A549 (cell line): ENCODE measurements at regions not wholly inside any gene's neighbourhood (a gene's known extent, or its start where the extent isn't known, plus 50 kb on each side); places are given as distances from the start of the nearest gene placed in this dataset.

Source experiments
- BHLHE40 ChIP-seq: IDR thresholded peaks from 2 replicates; pipeline ENCODE4 v1.6.1; 2012; ENCODE audit warnings: low read depth, low read length, inconsistent platforms
- CBX8 ChIP-seq: fragments of 200-600 bp; sonication (generic); IDR thresholded peaks from 2 replicates; pipeline ENCODE4 v1.6.1; 2016
- EHMT2 ChIP-seq: fragments of 200-600 bp; sonication (generic); IDR thresholded peaks from 2 replicates; pipeline ENCODE4 v1.6.1; 2016; ENCODE audit warnings: antibody characterized with exemption, low read depth, mild to moderate bottlenecking, moderate library complexity
- EP300 ChIP-seq, 2 experiments: fragments of >200 bp; sonication (Bioruptor Twin); formaldehyde crosslinking; IDR thresholded peaks; 2 replicates in 1 of 2; 3 replicates in 1 of 2; pipeline ENCODE4 v1.6.1; 2016 to 2017
- MYC ChIP-seq: IDR thresholded peaks from 2 replicates; pipeline ENCODE4 v1.6.1; 2012; ENCODE audit warnings: mild to moderate bottlenecking, inconsistent platforms, low read length, improper control_type of control experiment, borderline replicate concordance
- POLR2A ChIP-seq: IDR thresholded peaks from 2 replicates; pipeline ENCODE4 v1.6.1; 2012; ENCODE audit warnings: mild to moderate bottlenecking, low read length
- RAD21 ChIP-seq, 2 experiments: fragments of >200 bp in 1 of 2; sonication (Bioruptor Twin) in 1 of 2; formaldehyde crosslinking in 1 of 2; IDR thresholded peaks in 1 of 2; conservative IDR thresholded peaks in 1 of 2; 2 replicates in 1 of 2; 3 replicates in 1 of 2; pipeline ENCODE4 v1.6.1; 2012 to 2018; ENCODE audit warnings: inconsistent platforms in 1 of 2
- RFX5 ChIP-seq: fragments of 450-650 bp; IDR thresholded peaks from 2 replicates; pipeline ENCODE4 v1.7.1; 2014; ENCODE audit warnings: antibody characterized with exemption, mild to moderate bottlenecking, moderate library complexity
- TF ChIP-seq, protein P1 (sequence below): fragments of >200 bp; sonication (Bioruptor Twin); formaldehyde crosslinking; IDR thresholded peaks from 3 replicates; pipeline ENCODE4 v1.5.1; 2016
- TF ChIP-seq, protein P2 (sequence below): fragments of 200-600 bp; sonication (generic); IDR thresholded peaks from 2 replicates; pipeline ENCODE4 v1.6.1; 2016; ENCODE audit warnings: antibody characterized with exemption, mild to moderate bottlenecking, moderate library complexity
- TF ChIP-seq, protein P3 (sequence below): IDR thresholded peaks from 2 replicates; pipeline ENCODE4 v1.6.1; 2012

DNA sequence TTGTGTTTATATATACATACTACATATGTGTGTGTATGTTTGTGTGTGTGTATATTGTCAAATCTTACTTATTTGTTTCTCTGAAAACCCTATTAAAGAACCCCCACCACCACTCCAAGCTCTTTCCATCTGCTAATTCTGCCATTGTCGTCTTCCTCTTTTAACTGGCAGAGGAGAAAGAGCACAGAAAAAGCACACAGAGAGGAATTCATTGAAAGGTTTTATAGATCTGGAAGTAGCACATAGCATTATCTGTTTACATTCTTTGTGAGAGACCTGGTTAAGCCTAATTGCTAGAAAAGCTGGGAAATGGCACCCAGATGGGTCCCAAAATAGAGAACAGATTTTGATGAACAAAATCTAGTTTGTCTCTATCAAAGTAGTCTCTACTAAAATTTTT, 800.0 kb upstream of the PIK3C3 start:
- no peak for TF ChIP-seq CBX8
- TF ChIP-seq POLR2A: no peak
- TF ChIP-seq, protein P1, sequence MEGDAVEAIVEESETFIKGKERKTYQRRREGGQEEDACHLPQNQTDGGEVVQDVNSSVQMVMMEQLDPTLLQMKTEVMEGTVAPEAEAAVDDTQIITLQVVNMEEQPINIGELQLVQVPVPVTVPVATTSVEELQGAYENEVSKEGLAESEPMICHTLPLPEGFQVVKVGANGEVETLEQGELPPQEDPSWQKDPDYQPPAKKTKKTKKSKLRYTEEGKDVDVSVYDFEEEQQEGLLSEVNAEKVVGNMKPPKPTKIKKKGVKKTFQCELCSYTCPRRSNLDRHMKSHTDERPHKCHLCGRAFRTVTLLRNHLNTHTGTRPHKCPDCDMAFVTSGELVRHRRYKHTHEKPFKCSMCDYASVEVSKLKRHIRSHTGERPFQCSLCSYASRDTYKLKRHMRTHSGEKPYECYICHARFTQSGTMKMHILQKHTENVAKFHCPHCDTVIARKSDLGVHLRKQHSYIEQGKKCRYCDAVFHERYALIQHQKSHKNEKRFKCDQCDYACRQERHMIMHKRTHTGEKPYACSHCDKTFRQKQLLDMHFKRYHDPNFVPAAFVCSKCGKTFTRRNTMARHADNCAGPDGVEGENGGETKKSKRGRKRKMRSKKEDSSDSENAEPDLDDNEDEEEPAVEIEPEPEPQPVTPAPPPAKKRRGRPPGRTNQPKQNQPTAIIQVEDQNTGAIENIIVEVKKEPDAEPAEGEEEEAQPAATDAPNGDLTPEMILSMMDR: no peak
- TF ChIP-seq EP300 (IDR thresholded peaks at IDR 0.05): no peak
- no peak for TF ChIP-seq RAD21 (conservative IDR thresholded peaks at IDR 0.05 in 1 of 2, IDR thresholded peaks at IDR 0.05 in 1 of 2)
- TF ChIP-seq BHLHE40: no peak
- TF ChIP-seq MYC: no peak
- TF ChIP-seq EHMT2: no peak
- no peak for TF ChIP-seq RFX5
- TF ChIP-seq, protein P2, sequence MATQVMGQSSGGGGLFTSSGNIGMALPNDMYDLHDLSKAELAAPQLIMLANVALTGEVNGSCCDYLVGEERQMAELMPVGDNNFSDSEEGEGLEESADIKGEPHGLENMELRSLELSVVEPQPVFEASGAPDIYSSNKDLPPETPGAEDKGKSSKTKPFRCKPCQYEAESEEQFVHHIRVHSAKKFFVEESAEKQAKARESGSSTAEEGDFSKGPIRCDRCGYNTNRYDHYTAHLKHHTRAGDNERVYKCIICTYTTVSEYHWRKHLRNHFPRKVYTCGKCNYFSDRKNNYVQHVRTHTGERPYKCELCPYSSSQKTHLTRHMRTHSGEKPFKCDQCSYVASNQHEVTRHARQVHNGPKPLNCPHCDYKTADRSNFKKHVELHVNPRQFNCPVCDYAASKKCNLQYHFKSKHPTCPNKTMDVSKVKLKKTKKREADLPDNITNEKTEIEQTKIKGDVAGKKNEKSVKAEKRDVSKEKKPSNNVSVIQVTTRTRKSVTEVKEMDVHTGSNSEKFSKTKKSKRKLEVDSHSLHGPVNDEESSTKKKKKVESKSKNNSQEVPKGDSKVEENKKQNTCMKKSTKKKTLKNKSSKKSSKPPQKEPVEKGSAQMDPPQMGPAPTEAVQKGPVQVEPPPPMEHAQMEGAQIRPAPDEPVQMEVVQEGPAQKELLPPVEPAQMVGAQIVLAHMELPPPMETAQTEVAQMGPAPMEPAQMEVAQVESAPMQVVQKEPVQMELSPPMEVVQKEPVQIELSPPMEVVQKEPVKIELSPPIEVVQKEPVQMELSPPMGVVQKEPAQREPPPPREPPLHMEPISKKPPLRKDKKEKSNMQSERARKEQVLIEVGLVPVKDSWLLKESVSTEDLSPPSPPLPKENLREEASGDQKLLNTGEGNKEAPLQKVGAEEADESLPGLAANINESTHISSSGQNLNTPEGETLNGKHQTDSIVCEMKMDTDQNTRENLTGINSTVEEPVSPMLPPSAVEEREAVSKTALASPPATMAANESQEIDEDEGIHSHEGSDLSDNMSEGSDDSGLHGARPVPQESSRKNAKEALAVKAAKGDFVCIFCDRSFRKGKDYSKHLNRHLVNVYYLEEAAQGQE: no peak
- TF ChIP-seq, protein P3, sequence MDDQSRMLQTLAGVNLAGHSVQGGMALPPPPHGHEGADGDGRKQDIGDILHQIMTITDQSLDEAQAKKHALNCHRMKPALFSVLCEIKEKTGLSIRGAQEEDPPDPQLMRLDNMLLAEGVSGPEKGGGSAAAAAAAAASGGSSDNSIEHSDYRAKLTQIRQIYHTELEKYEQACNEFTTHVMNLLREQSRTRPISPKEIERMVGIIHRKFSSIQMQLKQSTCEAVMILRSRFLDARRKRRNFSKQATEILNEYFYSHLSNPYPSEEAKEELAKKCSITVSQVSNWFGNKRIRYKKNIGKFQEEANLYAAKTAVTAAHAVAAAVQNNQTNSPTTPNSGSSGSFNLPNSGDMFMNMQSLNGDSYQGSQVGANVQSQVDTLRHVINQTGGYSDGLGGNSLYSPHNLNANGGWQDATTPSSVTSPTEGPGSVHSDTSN: no peak
